ENCODE measurements at regions not wholly inside any gene's neighbourhood (a gene's known extent, or its start where the extent isn't known, plus 50 kb on each side); places are given as distances from the start of the nearest gene placed in this dataset.
"Not testable (repeated sequence)": the region's sequence is repeated elsewhere in the genome, so short reads cannot be mapped to it uniquely, and the experiment has no call there.

DNA sequence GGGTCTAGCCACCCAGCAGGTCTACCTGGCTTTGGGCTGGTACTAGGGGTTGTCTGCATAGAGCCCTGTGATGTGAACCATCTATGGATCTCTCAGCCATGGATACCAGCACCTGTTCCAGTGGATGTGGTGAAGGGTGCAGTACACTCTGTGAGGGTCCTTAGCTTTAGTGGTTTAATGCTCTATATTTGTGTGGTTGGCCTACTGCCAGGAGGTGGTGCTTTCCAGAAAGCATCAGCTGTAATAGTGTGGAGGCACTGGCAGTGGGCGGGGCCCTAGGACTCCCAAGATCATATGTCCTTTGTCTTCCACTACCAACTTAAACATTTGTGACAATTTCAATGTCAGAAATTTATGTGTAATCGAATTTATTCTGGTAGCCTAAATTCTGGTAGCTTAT is 1065.1 kb downstream of the RPIA start:
- H3K4me1 Mint-ChIP-seq, H3K27me3 Mint-ChIP-seq, H3K4me3 Mint-ChIP-seq, DNase-seq, H3K27ac Mint-ChIP-seq, H3K36me3 Mint-ChIP-seq, H3K9me3 Mint-ChIP-seq: not testable (repeated sequence)

- H3K27ac Mint-ChIP-seq, H3K9me3 Mint-ChIP-seq, DNase-seq, H3K4me1 Mint-ChIP-seq, H3K27me3 Mint-ChIP-seq, H3K36me3 Mint-ChIP-seq, H3K4me3 Mint-ChIP-seq: not testable (repeated sequence)
Observed at GRCh38 chr2:89758332-89759026, 1067.0 kb downstream of the RPIA start.

GRCh38 chr2:89760762-89761161 is 1069.3 kb downstream of the RPIA start:
- not testable (repeated sequence) for H3K4me1 Mint-ChIP-seq, H3K36me3 Mint-ChIP-seq, H3K9me3 Mint-ChIP-seq, H3K4me3 Mint-ChIP-seq, DNase-seq, H3K27ac Mint-ChIP-seq
- H3K27me3 Mint-ChIP-seq, result peaks cover 12% of the 10 kb centered on the region

- peaks cover 13% of the 10 kb centered on the region for H3K27me3 Mint-ChIP-seq
- not testable (repeated sequence) for H3K4me1 Mint-ChIP-seq, DNase-seq, H3K27ac Mint-ChIP-seq, H3K9me3 Mint-ChIP-seq, H3K36me3 Mint-ChIP-seq, H3K4me3 Mint-ChIP-seq
Observed at GRCh38 chr2:89761171-89761570, 1069.7 kb downstream of the RPIA start.

DNA sequence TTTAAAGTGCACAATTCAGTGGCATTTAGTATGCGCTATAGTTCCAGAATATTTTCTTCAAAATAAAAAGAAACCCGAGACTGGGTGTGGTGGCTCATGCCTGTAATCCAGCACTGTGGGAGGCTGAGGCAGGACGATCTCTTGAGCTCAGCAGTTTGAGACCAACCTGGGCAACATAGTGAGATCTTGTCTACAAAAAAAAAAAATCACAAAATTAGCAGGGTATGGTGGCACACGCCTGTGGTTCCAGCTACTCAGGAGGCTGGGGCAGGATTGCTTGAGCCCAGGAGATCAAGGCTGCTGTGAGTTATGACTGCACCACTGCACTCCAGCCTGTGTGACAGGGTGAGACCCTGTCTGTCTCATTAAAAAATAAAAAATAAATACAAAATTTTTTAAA is 1070.4 kb downstream of the RPIA start:
- not testable (repeated sequence) for DNase-seq, H3K4me3 Mint-ChIP-seq, H3K36me3 Mint-ChIP-seq, H3K27ac Mint-ChIP-seq, H3K4me1 Mint-ChIP-seq, H3K9me3 Mint-ChIP-seq
- peaks cover 20% of the 10 kb centered on the region for H3K27me3 Mint-ChIP-seq

DNA sequence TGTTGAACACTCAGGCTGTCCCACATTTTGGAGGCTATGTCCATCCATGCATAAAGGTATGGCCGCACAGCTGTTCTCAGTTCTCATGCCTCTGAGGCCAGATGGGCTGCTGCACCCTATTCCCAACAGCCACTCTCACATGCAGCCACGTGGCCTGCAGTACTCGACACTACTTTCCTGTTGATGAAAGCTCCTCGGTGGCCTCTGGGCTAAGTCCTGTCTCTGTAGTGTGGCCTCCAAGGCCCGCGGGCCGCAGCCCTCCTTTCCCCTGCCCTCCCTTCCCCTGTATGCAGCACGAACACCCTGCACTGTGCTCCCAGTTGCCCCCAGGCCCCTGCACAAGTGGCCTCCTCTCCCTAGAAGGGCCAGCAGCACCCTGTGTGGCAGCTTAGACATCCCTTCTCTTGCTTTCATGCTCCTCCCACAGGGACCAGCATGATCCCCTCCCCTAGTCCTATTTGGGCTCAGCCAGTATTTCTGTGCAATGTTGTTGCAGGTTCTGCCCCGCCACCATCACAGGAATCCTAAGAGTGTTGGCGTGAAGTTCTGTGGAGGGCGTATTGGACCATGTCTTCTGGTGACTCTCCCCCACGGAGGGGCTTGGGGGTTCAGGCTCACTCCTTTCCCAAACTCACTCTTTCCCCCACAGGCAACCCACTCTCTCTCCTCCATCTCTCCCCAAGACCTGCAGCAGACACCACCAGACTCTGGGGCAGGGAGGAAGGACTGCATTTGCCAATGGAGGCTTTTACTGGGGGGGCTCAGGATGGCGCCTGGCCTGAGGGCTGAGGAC is 1071.2 kb downstream of the RPIA start:
- not testable (repeated sequence) for H3K9me3 Mint-ChIP-seq, H3K27ac Mint-ChIP-seq, DNase-seq, H3K4me1 Mint-ChIP-seq, H3K4me3 Mint-ChIP-seq, H3K36me3 Mint-ChIP-seq
- peaks cover 27% of the 10 kb centered on the region for H3K27me3 Mint-ChIP-seq

- H3K4me1 Mint-ChIP-seq, result no peaks in the 10 kb centered on the region
- no peak overlapping the region for H3K4me3 Mint-ChIP-seq
- peaks cover 32% of the 10 kb centered on the region for H3K27me3 Mint-ChIP-seq
- H3K27ac Mint-ChIP-seq, result no peak overlapping the region
- peaks cover 4% of the 10 kb centered on the region for H3K9me3 Mint-ChIP-seq
- peaks cover 2% of the 10 kb centered on the region for H3K36me3 Mint-ChIP-seq
- no peak for DNase-seq
Observed at GRCh38 chr2:89763254-89763580, 1071.7 kb downstream of the RPIA start.

DNA sequence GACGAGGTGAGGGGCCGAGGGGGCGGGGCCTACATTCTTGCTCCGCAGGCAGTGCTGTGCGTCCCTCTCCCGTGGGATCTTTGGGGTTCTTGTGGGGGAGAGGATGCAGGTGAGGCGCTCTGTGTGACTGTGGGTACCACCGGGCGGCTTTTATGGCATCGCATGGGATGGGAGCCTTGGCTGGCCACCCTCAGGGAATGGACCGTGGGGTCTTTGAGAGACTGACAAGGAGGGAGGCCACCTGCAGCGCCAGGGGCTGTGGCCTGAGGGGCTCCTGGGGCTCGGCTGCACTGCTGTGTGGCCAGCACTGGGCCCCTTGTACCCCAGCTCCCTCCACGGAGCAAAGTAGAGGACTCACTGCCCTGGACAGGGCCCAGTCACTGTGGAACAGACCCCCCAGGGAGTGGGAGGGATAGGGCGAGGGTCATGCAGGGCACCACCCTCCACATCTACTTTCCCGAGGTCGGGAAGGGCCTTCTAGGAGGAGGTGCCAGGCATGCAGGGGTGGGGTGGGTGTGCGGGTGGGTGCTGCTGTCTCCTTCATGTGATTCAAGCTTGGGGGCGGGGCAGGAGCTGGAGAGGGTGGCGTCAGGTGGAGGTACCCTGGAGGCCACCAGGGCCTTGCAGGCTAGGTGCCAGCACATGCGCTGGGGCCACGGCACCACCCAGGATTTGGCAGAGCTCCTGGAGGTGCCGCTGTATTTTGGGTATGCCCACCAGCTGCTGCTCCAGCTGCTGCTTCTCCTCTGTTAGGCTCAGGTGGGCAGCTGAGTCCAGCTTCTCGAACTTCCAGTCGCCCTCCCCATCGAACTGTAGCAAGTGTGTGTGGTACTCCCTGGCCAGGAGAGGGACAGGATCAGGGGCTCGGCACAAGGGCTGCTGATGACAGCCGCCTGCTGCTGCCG is 1072.4 kb downstream of the RPIA start:
- no peaks in the 10 kb centered on the region for H3K4me1 Mint-ChIP-seq
- H3K27me3 Mint-ChIP-seq, result peaks cover 36% of the 10 kb centered on the region
- no peak overlapping the region for H3K4me3 Mint-ChIP-seq
- H3K9me3 Mint-ChIP-seq, result peaks cover 4% of the 10 kb centered on the region
- H3K36me3 Mint-ChIP-seq, result peaks cover 2% of the 10 kb centered on the region
- H3K27ac Mint-ChIP-seq, result no peak overlapping the region
- DNase-seq, result no peak

GRCh38 chr2:89764571-89765360 is 1073.3 kb downstream of the RPIA start:
- peaks cover 40% of the 10 kb centered on the region for H3K27me3 Mint-ChIP-seq
- not testable (repeated sequence) for H3K27ac Mint-ChIP-seq, H3K4me3 Mint-ChIP-seq, H3K36me3 Mint-ChIP-seq, H3K4me1 Mint-ChIP-seq, H3K9me3 Mint-ChIP-seq, DNase-seq

GRCh38 chr2:89765361-89765718 is 1073.9 kb downstream of the RPIA start:
- not testable (repeated sequence) for H3K4me3 Mint-ChIP-seq, H3K36me3 Mint-ChIP-seq, H3K9me3 Mint-ChIP-seq, H3K4me1 Mint-ChIP-seq, DNase-seq, H3K27ac Mint-ChIP-seq
- peaks cover 45% of the 10 kb centered on the region for H3K27me3 Mint-ChIP-seq

- not testable (repeated sequence) for H3K27ac Mint-ChIP-seq, H3K36me3 Mint-ChIP-seq, H3K9me3 Mint-ChIP-seq, H3K4me1 Mint-ChIP-seq, H3K4me3 Mint-ChIP-seq, DNase-seq
- H3K27me3 Mint-ChIP-seq, result peaks cover 48% of the 10 kb centered on the region
Observed at GRCh38 chr2:89766141-89766990, 1074.9 kb downstream of the RPIA start.

GRCh38 chr2:89767058-89767457 is 1075.6 kb downstream of the RPIA start:
- DNase-seq, H3K4me3 Mint-ChIP-seq, H3K9me3 Mint-ChIP-seq, H3K36me3 Mint-ChIP-seq, H3K27ac Mint-ChIP-seq, H3K4me1 Mint-ChIP-seq: not testable (repeated sequence)
- H3K27me3 Mint-ChIP-seq, result peaks cover 48% of the 10 kb centered on the region

GRCh38 chr2:89767572-89768435 is 1076.3 kb downstream of the RPIA start:
- Mint-ChIP-seq H3K4me3 (no peak overlapping the region), H3K27me3 (peaks cover 48% of the 10 kb centered on the region), H3K9me3 (peaks cover 12% of the 10 kb centered on the region), H3K4me1 (no peaks in the 10 kb centered on the region), H3K27ac (no peak overlapping the region), H3K36me3 (peaks cover 5% of the 10 kb centered on the region)
- no peak for DNase-seq
